GM12874 (cell line): ENCODE measurements at regions not wholly inside any gene's neighbourhood (a gene's known extent, or its start where the extent isn't known, plus 50 kb on each side); places are given as distances from the start of the nearest gene placed in this dataset.

Experiments
- CTCF ChIP-seq: IDR thresholded peaks from 2 replicates; pipeline ENCODE4 v1.5.1; 2011; ENCODE audit warnings: low read depth, mild to moderate bottlenecking, control low read depth, low read length, moderate library complexity; ENCODE audit not compliant: insufficient read depth

- TF ChIP-seq CTCF = no peak
Measured at GRCh38 chr20:9911519-9911918, 72.6 kb upstream of the PAK5 start.

- no peak for TF ChIP-seq CTCF
Measured at GRCh38 chr20:9909167-9909566, 70.3 kb upstream of the PAK5 start.

- TF ChIP-seq CTCF = peak; percentile 64
Measured at GRCh38 chr20:9903048-9903655, 64.3 kb upstream of the PAK5 start.

- no peak for TF ChIP-seq CTCF
Measured at GRCh38 chr20:9889270-9889981, 50.5 kb upstream of the PAK5 start.
